ENCODE measurements at regions not wholly inside any gene's neighbourhood (a gene's known extent, or its start where the extent isn't known, plus 50 kb on each side); places are given as distances from the start of the nearest gene placed in this dataset.

DNA sequence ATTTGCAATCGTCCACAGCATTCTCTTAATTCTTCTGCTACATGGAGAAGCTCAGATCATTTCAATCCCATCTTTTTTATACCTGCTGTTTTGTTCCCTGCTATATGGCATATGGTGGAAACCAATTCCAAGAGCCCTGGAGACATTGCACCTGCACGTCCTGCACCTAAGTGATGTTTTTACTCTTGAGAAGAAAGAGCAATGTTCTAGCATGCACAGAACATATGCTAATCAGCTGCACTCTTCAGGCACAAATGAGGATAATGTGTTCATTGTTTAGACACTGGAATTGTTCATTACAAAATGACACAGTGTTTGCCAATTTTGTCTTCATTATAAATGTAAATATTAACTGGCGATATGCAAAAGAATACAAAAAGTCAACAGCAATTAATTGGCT is 935.8 kb downstream of the TLE4 start:
- H3K4me3 ChIP-seq (ENCODE audit: extremely low read depth in 1 of 4, insufficient read depth in 2 of 4, low read depth in 3 of 4, low read length in 4 of 4): no peak overlapping the region
- H3K27me3 ChIP-seq (replicated peaks in 1 of 4; ENCODE audit: control insufficient read depth in 3 of 4, extremely low read depth in 1 of 4, insufficient read depth in 3 of 4, low read length in 3 of 4): no peaks in the 10 kb centered on the region
- FAIRE-seq (no peak), DNase-seq (ENCODE audit: low read depth in 1 of 2, low spot score in 2 of 2) (no peak)
- H3K9ac ChIP-seq (replicated peaks in 1 of 4; ENCODE audit: extremely low read depth in 1 of 4, low read depth in 3 of 4, low read length in 3 of 4): no peak overlapping the region
- no peak overlapping the region for H2AFZ ChIP-seq (ENCODE audit: low read length)
- ChIA-PET POLR2A (ENCODE audit: partially characterized antibody) (no interaction called here), CTCF (ENCODE audit: partially characterized antibody) (interaction anchor here (1.0 kb wide), 1 partner anchor 332 kb away, joined by 4 read pairs; no protein-coding TSS in a partner anchor)
- no peak overlapping the region for H3K14ac ChIP-seq (ENCODE audit: insufficient read length)
- TF ChIP-seq, protein P1, sequence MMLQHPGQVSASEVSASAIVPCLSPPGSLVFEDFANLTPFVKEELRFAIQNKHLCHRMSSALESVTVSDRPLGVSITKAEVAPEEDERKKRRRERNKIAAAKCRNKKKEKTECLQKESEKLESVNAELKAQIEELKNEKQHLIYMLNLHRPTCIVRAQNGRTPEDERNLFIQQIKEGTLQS (IDR thresholded peaks at IDR 0.05; ENCODE audit: insufficient read depth, low read depth, low read length): no peak
- no peak for TF ChIP-seq ASH2L (IDR thresholded peaks at IDR 0.05; ENCODE audit: low read length)
- TF ChIP-seq TBP (IDR thresholded peaks at IDR 0.05; ENCODE audit: low read depth, low read length): no peak
- no peak for TF ChIP-seq POLR2AphosphoS5 (IDR thresholded peaks at IDR 0.05; ENCODE audit: low read depth, low read length)
- no peak for TF ChIP-seq GABPA (IDR thresholded peaks at IDR 0.05; ENCODE audit: borderline replicate concordance, insufficient read depth, low read length)
- TF ChIP-seq HDAC6 (IDR thresholded peaks at IDR 0.05; ENCODE audit: low read depth, low read length): no peak
- H3K18ac ChIP-seq (ENCODE audit: extremely low read depth, low read length): no peak overlapping the region
- H4K8ac ChIP-seq (ENCODE audit: extremely low read depth, insufficient read depth, low read length): no peak overlapping the region
- no peak overlapping the region for H3K56ac ChIP-seq (replicated peaks; ENCODE audit: insufficient read length, low read depth, low read length)
- no peak overlapping the region for H2BK15ac ChIP-seq (ENCODE audit: low read length)
- H2BK12ac ChIP-seq (ENCODE audit: low read depth, low read length): no peak overlapping the region
- no peaks in the 10 kb centered on the region for H3K4me1 ChIP-seq (replicated peaks in 1 of 4; ENCODE audit: control insufficient read depth in 3 of 4, insufficient read depth in 4 of 4, low read length in 3 of 4)
- no peak overlapping the region for H2BK120ac ChIP-seq (replicated peaks; ENCODE audit: low read depth, low read length)
- no peak overlapping the region for H3K23ac ChIP-seq (ENCODE audit: insufficient read length)
- H3K79me1 ChIP-seq (ENCODE audit: low read depth, low read length): no peaks in the 10 kb centered on the region
- no peak overlapping the region for H2BK20ac ChIP-seq (ENCODE audit: low read length)
- H2AK5ac ChIP-seq (ENCODE audit: low read depth, low read length): no peak overlapping the region
- no peak overlapping the region for H4K5ac ChIP-seq (ENCODE audit: insufficient read length, low read depth, low read length)
- no peak overlapping the region for H4K91ac ChIP-seq (replicated peaks; ENCODE audit: insufficient read length, low read length)
- no peaks in the 10 kb centered on the region for H3K79me2 ChIP-seq (ENCODE audit: control insufficient read depth in 1 of 2, insufficient read depth in 2 of 2, low read length in 2 of 2)
- WGBS, 2 experiments (ENCODE audit: extremely low coverage in 1 of 2, insufficient coverage in 1 of 2, insufficient read length in 1 of 2, insufficient replicate concordance in 2 of 2, low coverage in 1 of 2, low lambda C conversion rate in 2 of 2, missing lambda C conversion rate in 1 of 2): 88% methylated on average over 3 of the region's 3 CpGs; no CpG with 5 or more reads in 1 of the 2 experiments
- H3K9me3 ChIP-seq (ENCODE audit: insufficient read depth in 2 of 2, low read depth in 1 of 2, low read length in 1 of 2): no peaks in the 10 kb centered on the region
- H3K4me2 ChIP-seq (ENCODE audit: insufficient read depth in 1 of 2, low read depth in 2 of 2, low read length in 2 of 2): no peak overlapping the region
- no peaks in the 10 kb centered on the region for H3K36me3 ChIP-seq (ENCODE audit: control insufficient read depth in 2 of 4, insufficient read depth in 4 of 4, low read length in 3 of 4)
- H3K23me2 ChIP-seq (ENCODE audit: low read depth, low read length): no peaks in the 10 kb centered on the region
- H4K20me1 ChIP-seq (replicated peaks in 1 of 2; ENCODE audit: control insufficient read depth in 1 of 2, insufficient read depth in 2 of 2, low read length in 2 of 2): no peaks in the 10 kb centered on the region
- H3K27ac ChIP-seq (ENCODE audit: low read depth, low read length): no peak overlapping the region
- no peak overlapping the region for H3K4ac ChIP-seq (replicated peaks; ENCODE audit: insufficient read length, low read depth, low read length)
- H2BK5ac ChIP-seq (ENCODE audit: low read depth, low read length): no peak overlapping the region
